HepG2 (cell line): ENCODE measurements at regions not wholly inside any gene's neighbourhood (a gene's known extent, or its start where the extent isn't known, plus 50 kb on each side); places are given as distances from the start of the nearest gene placed in this dataset.

Experiments used
- ATF2 ChIP-seq: sonication (generic); formaldehyde crosslinking; IDR thresholded peaks from 2 replicates; pipeline ENCODE4 v1.4.0; 2020; ENCODE audit warnings: missing genetic modification reagents
- ATM ChIP-seq: fragments of 450-650 bp; IDR thresholded peaks from 2 replicates; pipeline ENCODE4 v1.7.1; 2017; ENCODE audit warnings: mild to moderate bottlenecking, borderline replicate concordance
- ESRRA ChIP-seq: sonication (generic); formaldehyde crosslinking; IDR thresholded peaks from 2 replicates; pipeline ENCODE4 v1.5.1; 2020; ENCODE audit warnings: mild to moderate bottlenecking, low read depth, missing genetic modification reagents
- FOXA3 ChIP-seq: IDR thresholded peaks from 2 replicates; pipeline ENCODE4 v1.6.1; 2016; ENCODE audit warnings: missing genetic modification reagents, missing compliant biosample characterization
- GABPA ChIP-seq, 2 experiments: IDR thresholded peaks; 2 replicates each; pipeline ENCODE4 v1.6.1; 2011 to 2016; ENCODE audit warnings: low read depth in 2 of 2, low read length in 1 of 2, missing biosample characterization in 1 of 2, missing genetic modification characterization in 1 of 2
- HOXA3 ChIP-seq: sonication (generic); formaldehyde crosslinking; IDR thresholded peaks from 2 replicates; pipeline ENCODE4 v1.5.0; 2020; ENCODE audit warnings: missing genetic modification reagents
- HOXA9 ChIP-seq: sonication (generic); formaldehyde crosslinking; IDR thresholded peaks from 2 replicates; pipeline ENCODE4 v1.8.1; 2022; ENCODE audit warnings: missing genetic modification reagents, mild to moderate bottlenecking, moderate library complexity, borderline replicate concordance
- PHF8 ChIP-seq: sonication (generic); formaldehyde crosslinking; IDR thresholded peaks from 2 replicates; pipeline ENCODE4 v1.5.0; 2020; ENCODE audit warnings: missing genetic modification reagents
- RFX1 ChIP-seq: fragments of 450-650 bp; IDR thresholded peaks from 2 replicates; pipeline ENCODE4 v1.6.1; 2017
- STAT6 ChIP-seq: sonication (generic); formaldehyde crosslinking; IDR thresholded peaks from 2 replicates; pipeline ENCODE4 v1.4.0; 2020; ENCODE audit warnings: missing genetic modification reagents, mild to moderate bottlenecking, borderline replicate concordance
- TCF12 ChIP-seq, 2 experiments: fragments of 450-650 bp in 1 of 2; sonication (generic) in 1 of 2; formaldehyde crosslinking in 1 of 2; IDR thresholded peaks; 2 replicates each; pipeline versions ENCODE4 v1.6.1 to v1.8.0; 2017 to 2022; ENCODE audit warnings: antibody characterized with exemption in 1 of 2, mild to moderate bottlenecking in 1 of 2, missing genetic modification reagents in 1 of 2, moderate library complexity in 1 of 2
- TEF ChIP-seq: sonication (generic); formaldehyde crosslinking; IDR thresholded peaks from 2 replicates; pipeline ENCODE4 v1.5.0; 2020; ENCODE audit warnings: missing genetic modification reagents
- ZC3H13 ChIP-seq: sonication (generic); formaldehyde crosslinking; IDR thresholded peaks from 2 replicates; pipeline ENCODE4 v1.8.1; 2023; ENCODE audit warnings: mild to moderate bottlenecking, missing genetic modification reagents, moderate library complexity
- ZNF317 ChIP-seq: sonication (generic); formaldehyde crosslinking; IDR thresholded peaks from 2 replicates; pipeline ENCODE4 v1.5.0; 2020; ENCODE audit warnings: mild to moderate bottlenecking, missing genetic modification reagents
- ZNF761 ChIP-seq: sonication (generic); formaldehyde crosslinking; conservative IDR thresholded peaks from 2 replicates; pipeline ENCODE4 v1.4.0; 2020; ENCODE audit warnings: mild to moderate bottlenecking, missing genetic modification reagents
- ZNF780A ChIP-seq: sonication (generic); formaldehyde crosslinking; IDR thresholded peaks from 2 replicates; pipeline ENCODE4 v1.8.0; 2022; ENCODE audit warnings: mild to moderate bottlenecking, missing genetic modification reagents, moderate library complexity
- TF ChIP-seq, protein P1 (sequence below): sonication (generic); formaldehyde crosslinking; IDR thresholded peaks from 2 replicates; pipeline ENCODE4 v1.4.0; 2020; ENCODE audit warnings: missing genetic modification reagents
- TF ChIP-seq, protein P2 (sequence below): sonication (generic); formaldehyde crosslinking; IDR thresholded peaks from 2 replicates; pipeline ENCODE4 v1.5.0; 2020; ENCODE audit warnings: missing genetic modification reagents

- TF ChIP-seq TCF12 (IDR thresholded peaks at IDR 0.05) (no peak), TCF12 (CRISPR knock-in tag; IDR thresholded peaks at IDR 0.05) (peak; percentile 53; the same call in 1 of the 2 replicates), ZNF317 (CRISPR knock-in tag) (no peak; the same call in 1 of the 2 replicates), ZNF761 (CRISPR knock-in tag) (peak; percentile 63; the same call in 1 of the 2 replicates), ESRRA (CRISPR knock-in tag) (peak; percentile 73), HOXA9 (CRISPR knock-in tag) (no peak), ZC3H13 (CRISPR knock-in tag) (no peak), STAT6 (CRISPR knock-in tag) (0 out of 2 replicates have a peak, but pooled peaks have one; percentile 53), ZNF780A (CRISPR knock-in tag) (no peak), ATF2 (CRISPR knock-in tag) (no peak), FOXA3 (CRISPR knock-in tag) (peak; percentile 63), ATM (no peak), RFX1 (no peak), HOXA3 (CRISPR knock-in tag) (peak; percentile 49; the same call in 1 of the 2 replicates), GABPA (IDR thresholded peaks at IDR 0.05; ENCODE audit: low read depth, low read length) (no peak; the same call in 1 of the 2 replicates), GABPA (CRISPR knock-in tag; IDR thresholded peaks at IDR 0.05; ENCODE audit: low read depth) (peak; percentile 66), PHF8 (CRISPR knock-in tag) (no peak), TEF (CRISPR knock-in tag) (no peak)
- TF ChIP-seq, protein P1, sequence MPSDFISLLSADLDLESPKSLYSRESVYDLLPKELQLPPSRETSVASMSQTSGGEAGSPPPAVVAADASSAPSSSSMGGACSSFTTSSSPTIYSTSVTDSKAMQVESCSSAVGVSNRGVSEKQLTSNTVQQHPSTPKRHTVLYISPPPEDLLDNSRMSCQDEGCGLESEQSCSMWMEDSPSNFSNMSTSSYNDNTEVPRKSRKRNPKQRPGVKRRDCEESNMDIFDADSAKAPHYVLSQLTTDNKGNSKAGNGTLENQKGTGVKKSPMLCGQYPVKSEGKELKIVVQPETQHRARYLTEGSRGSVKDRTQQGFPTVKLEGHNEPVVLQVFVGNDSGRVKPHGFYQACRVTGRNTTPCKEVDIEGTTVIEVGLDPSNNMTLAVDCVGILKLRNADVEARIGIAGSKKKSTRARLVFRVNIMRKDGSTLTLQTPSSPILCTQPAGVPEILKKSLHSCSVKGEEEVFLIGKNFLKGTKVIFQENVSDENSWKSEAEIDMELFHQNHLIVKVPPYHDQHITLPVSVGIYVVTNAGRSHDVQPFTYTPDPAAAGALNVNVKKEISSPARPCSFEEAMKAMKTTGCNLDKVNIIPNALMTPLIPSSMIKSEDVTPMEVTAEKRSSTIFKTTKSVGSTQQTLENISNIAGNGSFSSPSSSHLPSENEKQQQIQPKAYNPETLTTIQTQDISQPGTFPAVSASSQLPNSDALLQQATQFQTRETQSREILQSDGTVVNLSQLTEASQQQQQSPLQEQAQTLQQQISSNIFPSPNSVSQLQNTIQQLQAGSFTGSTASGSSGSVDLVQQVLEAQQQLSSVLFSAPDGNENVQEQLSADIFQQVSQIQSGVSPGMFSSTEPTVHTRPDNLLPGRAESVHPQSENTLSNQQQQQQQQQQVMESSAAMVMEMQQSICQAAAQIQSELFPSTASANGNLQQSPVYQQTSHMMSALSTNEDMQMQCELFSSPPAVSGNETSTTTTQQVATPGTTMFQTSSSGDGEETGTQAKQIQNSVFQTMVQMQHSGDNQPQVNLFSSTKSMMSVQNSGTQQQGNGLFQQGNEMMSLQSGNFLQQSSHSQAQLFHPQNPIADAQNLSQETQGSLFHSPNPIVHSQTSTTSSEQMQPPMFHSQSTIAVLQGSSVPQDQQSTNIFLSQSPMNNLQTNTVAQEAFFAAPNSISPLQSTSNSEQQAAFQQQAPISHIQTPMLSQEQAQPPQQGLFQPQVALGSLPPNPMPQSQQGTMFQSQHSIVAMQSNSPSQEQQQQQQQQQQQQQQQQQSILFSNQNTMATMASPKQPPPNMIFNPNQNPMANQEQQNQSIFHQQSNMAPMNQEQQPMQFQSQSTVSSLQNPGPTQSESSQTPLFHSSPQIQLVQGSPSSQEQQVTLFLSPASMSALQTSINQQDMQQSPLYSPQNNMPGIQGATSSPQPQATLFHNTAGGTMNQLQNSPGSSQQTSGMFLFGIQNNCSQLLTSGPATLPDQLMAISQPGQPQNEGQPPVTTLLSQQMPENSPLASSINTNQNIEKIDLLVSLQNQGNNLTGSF (CRISPR knock-in tag): 0 out of 2 replicates have a peak, but pooled peaks have one; percentile 20
- TF ChIP-seq, protein P2, sequence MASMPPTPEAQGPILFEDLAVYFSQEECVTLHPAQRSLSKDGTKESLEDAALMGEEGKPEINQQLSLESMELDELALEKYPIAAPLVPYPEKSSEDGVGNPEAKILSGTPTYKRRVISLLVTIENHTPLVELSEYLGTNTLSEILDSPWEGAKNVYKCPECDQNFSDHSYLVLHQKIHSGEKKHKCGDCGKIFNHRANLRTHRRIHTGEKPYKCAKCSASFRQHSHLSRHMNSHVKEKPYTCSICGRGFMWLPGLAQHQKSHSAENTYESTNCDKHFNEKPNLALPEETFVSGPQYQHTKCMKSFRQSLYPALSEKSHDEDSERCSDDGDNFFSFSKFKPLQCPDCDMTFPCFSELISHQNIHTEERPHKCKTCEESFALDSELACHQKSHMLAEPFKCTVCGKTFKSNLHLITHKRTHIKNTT (CRISPR knock-in tag): no peak
Measured at GRCh38 chr21:39020751-39021477, 162.3 kb downstream of the PSMG1 start (continued).
